Calu3 (cell line): ENCODE measurements at regions not wholly inside any gene's neighbourhood (a gene's known extent, or its start where the extent isn't known, plus 50 kb on each side); places are given as distances from the start of the nearest gene placed in this dataset.
A peak's percentile ranks its signal among the peaks of the same experiment; 100 is the strongest.

Experiments
- BruUV-seq: library from RNA; stranded (reverse); fragments of 400-500 nt; replicated peaks from 2 replicates; lab custom pipeline; 2021; lab: Mats Ljungman, UMichigan
- CTCF ChIA-PET: fragments of 300-600 bp; sonication (Branson Sonifier 250); formaldehyde crosslinking; loops from one replicate; lab custom pipeline; 2022; ENCODE audit warnings: antibody characterized with exemption; lab: Charles Lee
- DNase-seq: peaks from one replicate; pipeline ENCODE4 v3.0.0; 2022
- H3K27ac Mint-ChIP-seq: one replicate; pipeline ENCODE4 v1.8.0; 2022; ENCODE audit warnings: mixed read lengths; ENCODE audit not compliant: unreplicated experiment
- H3K27me3 Mint-ChIP-seq: one replicate; pipeline ENCODE4 v1.8.0; 2022; ENCODE audit warnings: mixed read lengths; ENCODE audit not compliant: unreplicated experiment
- H3K36me3 Mint-ChIP-seq: one replicate; pipeline ENCODE4 v1.8.0; 2022; ENCODE audit warnings: mild to moderate bottlenecking, moderate library complexity, mixed read lengths; ENCODE audit not compliant: insufficient read depth, unreplicated experiment
- H3K4me1 Mint-ChIP-seq: one replicate; pipeline ENCODE4 v1.8.0; 2022; ENCODE audit warnings: mild to moderate bottlenecking, low read depth, mixed read lengths; ENCODE audit not compliant: unreplicated experiment
- H3K4me3 Mint-ChIP-seq: one replicate; pipeline ENCODE4 v1.8.0; 2022; ENCODE audit warnings: mild to moderate bottlenecking, low read depth, moderate library complexity, mixed read lengths; ENCODE audit not compliant: unreplicated experiment
- H3K9me3 Mint-ChIP-seq: one replicate; pipeline ENCODE4 v1.8.0; 2022; ENCODE audit warnings: low read depth, mixed read lengths; ENCODE audit not compliant: unreplicated experiment
- intact Hi-C: fragments of 100-400 bp; cut with micrococcal nuclease; formaldehyde crosslinking; loops from one replicate; pipeline ENCODE4 v1.10.0; 2022; ENCODE audit not compliant: unreplicated experiment
- TF ChIP-seq, protein P1 (sequence below): fragments of 200-600 bp; IDR thresholded peaks from one replicate; pipeline ENCODE4 v1.8.0; 2022; ENCODE audit warnings: antibody characterized with exemption; ENCODE audit not compliant: unreplicated experiment

- H3K4me3 Mint-ChIP-seq, result no peak overlapping the region
- TF ChIP-seq, protein P1, sequence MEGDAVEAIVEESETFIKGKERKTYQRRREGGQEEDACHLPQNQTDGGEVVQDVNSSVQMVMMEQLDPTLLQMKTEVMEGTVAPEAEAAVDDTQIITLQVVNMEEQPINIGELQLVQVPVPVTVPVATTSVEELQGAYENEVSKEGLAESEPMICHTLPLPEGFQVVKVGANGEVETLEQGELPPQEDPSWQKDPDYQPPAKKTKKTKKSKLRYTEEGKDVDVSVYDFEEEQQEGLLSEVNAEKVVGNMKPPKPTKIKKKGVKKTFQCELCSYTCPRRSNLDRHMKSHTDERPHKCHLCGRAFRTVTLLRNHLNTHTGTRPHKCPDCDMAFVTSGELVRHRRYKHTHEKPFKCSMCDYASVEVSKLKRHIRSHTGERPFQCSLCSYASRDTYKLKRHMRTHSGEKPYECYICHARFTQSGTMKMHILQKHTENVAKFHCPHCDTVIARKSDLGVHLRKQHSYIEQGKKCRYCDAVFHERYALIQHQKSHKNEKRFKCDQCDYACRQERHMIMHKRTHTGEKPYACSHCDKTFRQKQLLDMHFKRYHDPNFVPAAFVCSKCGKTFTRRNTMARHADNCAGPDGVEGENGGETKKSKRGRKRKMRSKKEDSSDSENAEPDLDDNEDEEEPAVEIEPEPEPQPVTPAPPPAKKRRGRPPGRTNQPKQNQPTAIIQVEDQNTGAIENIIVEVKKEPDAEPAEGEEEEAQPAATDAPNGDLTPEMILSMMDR, result no peak
- intact Hi-C loops, result no loop called here
- H3K27me3 Mint-ChIP-seq, result peaks cover 12% of the 10 kb centered on the region
- no peaks in the 10 kb centered on the region for H3K4me1 Mint-ChIP-seq
- H3K9me3 Mint-ChIP-seq, result peaks cover 2% of the 10 kb centered on the region
- no peaks in the 10 kb centered on the region for H3K36me3 Mint-ChIP-seq
- no peak for DNase-seq
- H3K27ac Mint-ChIP-seq, result no peak overlapping the region
- CTCF ChIA-PET, result interaction anchor here (0.6 kb wide), 1 partner anchor 10 kb away, joined by 3 read pairs; no protein-coding TSS in a partner anchor
- BruUV-seq, result no TSS peak
These were observed 91.5 kb upstream of the PPP2R3A start for GRCh38 chr3:135874035-135874434.

- peaks cover 9% of the 10 kb centered on the region for H3K27me3 Mint-ChIP-seq
- H3K27ac Mint-ChIP-seq, result no peak overlapping the region
- BruUV-seq, result no TSS peak
- intact Hi-C loops, result no loop called here
- CTCF ChIA-PET, result no interaction called here
- H3K4me3 Mint-ChIP-seq, result no peak overlapping the region
- TF ChIP-seq, protein P1, result no peak
- no peak for DNase-seq
- peaks cover 2% of the 10 kb centered on the region for H3K9me3 Mint-ChIP-seq
- no peaks in the 10 kb centered on the region for H3K4me1 Mint-ChIP-seq
- H3K36me3 Mint-ChIP-seq, result no peaks in the 10 kb centered on the region
These were observed 87.0 kb upstream of the PPP2R3A start for GRCh38 chr3:135878501-135878900.

DNA sequence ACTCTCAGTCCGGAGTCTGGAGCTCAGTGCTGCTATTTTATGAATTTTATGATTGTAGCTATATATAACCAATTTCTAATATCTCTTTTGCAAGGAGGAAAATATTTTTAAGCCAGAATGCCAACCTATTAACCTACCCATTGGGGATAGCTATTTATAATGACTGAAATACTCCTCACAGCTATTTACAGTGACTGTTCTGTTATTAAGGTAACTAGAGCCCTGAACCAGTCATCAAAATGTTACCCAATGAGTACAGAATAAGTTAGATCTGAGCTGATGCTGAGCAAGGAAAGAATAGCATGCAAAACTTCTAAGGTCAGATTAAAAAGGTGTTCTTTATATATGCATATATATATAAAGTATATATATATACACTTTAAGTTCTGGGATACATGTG lies 79.6 kb upstream of the PPP2R3A start:
- BruUV-seq, result no TSS peak
- Mint-ChIP-seq H3K4me3 (no peak overlapping the region), H3K9me3 (no peaks in the 10 kb centered on the region), H3K4me1 (peaks cover 13% of the 10 kb centered on the region), H3K27ac (no peak overlapping the region), H3K36me3 (no peaks in the 10 kb centered on the region), H3K27me3 (peaks cover 8% of the 10 kb centered on the region)
- intact Hi-C loops, result no loop called here
- TF ChIP-seq, protein P1, result no peak
- CTCF ChIA-PET, result no interaction called here
- no peak for DNase-seq

- no peaks in the 10 kb centered on the region for H3K9me3 Mint-ChIP-seq
- H3K27ac Mint-ChIP-seq, result no peak overlapping the region
- H3K36me3 Mint-ChIP-seq, result no peaks in the 10 kb centered on the region
- intact Hi-C loops, result no loop called here
- BruUV-seq, result no TSS peak
- CTCF ChIA-PET, result interaction anchor here (0.6 to 1.4 kb wide), 2 partner anchors 150 to 400 kb away, joined by 3 read pairs; no protein-coding TSS in a partner anchor
- H3K4me3 Mint-ChIP-seq, result no peak overlapping the region
- TF ChIP-seq, protein P1, result no peak
- peaks cover 13% of the 10 kb centered on the region for H3K4me1 Mint-ChIP-seq
- peaks cover 7% of the 10 kb centered on the region for H3K27me3 Mint-ChIP-seq
- peak; percentile 44 for DNase-seq
These were observed 78.3 kb upstream of the PPP2R3A start for GRCh38 chr3:135887220-135887619.
